NCI-H2227 (cell line): ENCODE measurements at regions not wholly inside any gene's neighbourhood (a gene's known extent, or its start where the extent isn't known, plus 50 kb on each side); places are given as distances from the start of the nearest gene placed in this dataset.
A peak's percentile ranks its signal among the peaks of the same experiment; 100 is the strongest.
"Not testable (repeated sequence)": the region's sequence is repeated elsewhere in the genome, so short reads cannot be mapped to it uniquely, and the experiment has no call there.

ENCODE experiments used
- DNase-seq: peaks from one replicate; lab custom pipeline; 2025; ENCODE audit not compliant: unreplicated experiment; lab: John Stamatoyannopoulos, UW

DNA sequence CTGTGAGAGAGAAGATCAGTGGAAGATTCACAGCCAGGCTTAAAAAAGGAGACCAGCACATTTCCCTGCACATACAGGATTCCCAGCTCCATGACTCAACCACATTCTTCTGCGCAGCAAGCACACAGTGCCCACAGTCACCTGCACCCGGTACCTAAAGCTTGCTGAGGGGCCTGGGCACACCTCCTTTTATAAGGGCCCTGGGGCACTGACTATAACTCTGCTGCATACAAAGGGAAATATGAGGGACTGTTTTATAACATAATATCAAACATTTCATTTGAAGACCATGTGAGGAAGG is 322.9 kb downstream of the DAD1 start:
- no peak for DNase-seq

DNA sequence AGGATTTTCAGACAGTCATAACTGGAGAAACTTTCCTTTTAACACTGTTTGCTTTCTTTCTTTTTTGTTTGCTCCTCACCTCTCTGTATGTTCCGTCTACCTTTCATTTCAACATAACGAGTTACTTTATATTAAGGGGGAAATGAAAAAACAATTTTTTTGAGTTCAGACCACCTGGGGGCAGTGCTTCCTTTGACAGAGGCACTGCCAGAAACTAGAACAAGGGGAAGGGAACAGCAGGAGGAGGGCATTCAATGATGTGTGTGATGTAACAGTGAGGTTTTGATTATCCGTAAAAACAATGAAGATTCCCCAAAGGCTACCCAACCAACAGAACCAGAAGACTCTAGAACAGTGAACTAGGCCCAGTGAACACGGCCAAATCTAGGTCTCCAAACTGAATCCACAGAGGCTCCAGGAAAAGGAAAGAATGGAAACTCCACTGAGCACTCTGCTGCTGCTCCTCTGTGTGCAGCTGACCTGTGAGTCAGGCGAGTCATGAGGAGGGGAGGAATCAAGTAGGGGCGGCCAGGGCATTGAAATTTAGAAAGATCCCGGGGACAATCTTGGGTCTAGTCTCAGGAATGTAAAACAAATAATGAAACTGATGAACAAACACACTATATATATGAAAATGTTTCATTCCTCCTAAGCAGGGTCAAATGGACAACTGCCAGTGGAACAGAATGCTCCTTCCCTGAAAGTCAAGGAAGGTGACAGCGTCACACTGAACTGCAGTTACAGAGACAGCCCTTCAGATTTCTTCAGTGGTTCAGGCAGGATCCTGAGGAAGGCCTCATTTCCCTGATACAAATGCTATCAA is 323.5 kb downstream of the DAD1 start:
- DNase-seq, result peak; percentile 17

DNA sequence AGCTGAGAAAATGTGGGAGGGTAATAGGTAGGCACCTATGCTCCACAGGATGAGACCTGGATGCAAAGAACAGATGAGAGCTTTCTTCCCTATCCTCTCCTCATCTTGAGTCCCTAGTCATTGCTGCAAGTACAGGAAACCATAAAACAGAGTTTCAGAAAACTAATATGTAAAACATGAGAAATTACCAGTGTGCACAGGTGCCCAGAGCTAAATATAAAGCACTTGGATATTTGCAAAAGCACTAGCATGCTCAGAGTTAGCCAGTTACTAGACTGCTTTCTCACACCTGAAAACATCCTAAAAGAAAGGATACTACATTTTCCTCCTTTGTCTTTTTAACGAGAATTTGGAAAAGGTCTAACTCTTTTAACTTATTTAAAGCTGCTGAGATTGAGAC is 324.3 kb downstream of the DAD1 start:
- no peak for DNase-seq

DNA sequence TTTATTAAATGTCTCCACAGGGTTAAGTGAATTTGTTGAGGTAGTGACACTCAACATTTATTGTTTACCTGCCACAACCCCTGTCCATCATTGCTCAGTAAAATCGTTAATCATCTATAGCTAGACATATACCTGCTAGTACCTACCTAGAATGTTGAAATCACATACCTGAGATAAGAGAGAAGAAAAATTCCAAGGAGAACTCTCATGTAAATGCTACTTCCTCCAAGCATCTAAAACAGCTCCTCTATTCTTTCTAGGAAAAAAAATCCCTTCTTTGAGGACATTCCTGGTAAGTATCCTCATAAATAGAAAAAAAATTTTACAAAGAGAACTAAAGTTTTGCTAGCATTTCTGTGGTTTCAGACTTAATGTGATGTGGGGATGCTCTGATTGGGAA is 325.1 kb downstream of the DAD1 start:
- DNase-seq, result no peak

- no peak for DNase-seq
Measured at GRCh38 chr14:22262881-22263280, 326.1 kb downstream of the DAD1 start.

DNA sequence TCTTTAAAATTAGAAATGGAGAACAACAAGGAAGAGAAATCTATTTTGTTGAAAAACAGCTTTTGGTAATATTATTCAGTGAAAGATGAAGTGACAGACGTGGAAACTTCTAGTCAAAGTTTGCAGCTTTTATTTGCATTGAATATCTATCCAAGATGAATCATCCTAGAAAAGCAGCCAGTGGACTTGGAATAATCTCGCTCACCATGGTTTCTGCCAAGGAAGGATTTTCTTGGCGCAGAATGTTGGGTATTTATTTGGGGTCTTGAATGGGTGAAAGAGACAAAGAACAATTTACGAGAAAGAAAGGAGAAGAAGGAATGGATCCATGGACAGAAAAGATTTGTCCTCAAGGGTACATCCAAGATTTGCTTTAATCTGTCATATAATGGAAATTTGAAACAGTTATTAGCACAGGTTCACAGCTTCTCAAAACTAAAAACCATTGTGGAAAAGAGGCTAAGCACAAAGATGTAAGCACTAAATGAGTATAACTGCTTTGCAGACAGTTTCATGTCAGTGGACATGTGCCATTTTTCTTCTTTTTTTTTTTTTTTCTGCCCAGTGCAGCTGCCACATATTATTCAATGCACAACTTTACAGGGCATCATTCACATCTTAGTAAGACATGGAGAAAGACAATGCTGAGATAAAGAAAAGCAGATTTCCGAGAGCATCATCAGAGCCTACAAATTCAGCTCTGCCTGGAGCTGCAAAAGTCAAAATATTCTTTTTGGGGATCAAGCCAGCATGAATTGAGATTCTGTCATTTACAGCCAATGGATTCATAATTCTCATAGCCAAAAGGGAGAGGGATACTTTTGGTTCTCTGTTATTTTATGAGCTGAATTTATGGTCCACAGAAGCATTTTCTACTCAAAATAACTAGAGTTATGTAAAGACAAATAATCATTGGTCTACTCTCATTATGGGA is 333.7 kb downstream of the DAD1 start:
- no peak for DNase-seq

DNA sequence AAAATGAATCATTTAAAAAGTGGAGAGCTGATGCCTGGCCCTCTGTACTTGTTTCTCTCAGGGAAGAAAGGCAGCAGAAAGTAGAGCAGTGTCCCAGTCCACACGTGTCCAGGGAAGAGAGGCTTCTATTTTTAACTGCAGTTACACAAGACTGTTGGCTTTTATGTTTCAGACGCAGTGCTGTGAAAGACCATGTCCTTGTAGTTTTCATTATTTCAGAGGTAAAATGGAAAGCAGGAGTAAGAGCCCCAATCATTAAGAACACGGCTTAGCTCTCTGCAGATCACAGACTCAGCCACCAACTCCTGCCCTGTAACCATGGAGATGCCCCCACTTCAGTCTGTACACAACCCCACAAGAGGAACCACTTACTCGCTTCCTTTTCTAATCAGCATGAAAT is 336.3 kb downstream of the DAD1 start:
- DNase-seq, result peak; percentile 18

DNA sequence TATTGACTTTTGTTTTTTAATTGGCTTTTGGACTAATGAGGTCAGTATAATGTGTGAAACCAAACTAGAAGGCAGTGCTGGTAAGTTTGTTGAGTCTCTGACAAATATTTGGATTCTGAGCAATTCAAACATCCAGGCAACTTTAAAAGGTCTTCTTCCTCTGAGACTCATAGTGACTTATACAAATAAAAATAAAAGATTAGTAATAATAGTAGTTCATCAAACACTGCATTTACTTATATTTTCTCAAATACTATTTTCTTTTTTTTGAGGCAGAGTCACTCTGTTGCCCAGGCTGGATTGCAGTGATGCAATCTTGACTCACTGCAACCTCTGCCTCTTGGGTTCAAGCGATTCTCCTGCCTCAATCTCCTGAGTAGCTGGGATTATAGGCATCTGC is 337.9 kb downstream of the DAD1 start:
- DNase-seq, result no peak

DNA sequence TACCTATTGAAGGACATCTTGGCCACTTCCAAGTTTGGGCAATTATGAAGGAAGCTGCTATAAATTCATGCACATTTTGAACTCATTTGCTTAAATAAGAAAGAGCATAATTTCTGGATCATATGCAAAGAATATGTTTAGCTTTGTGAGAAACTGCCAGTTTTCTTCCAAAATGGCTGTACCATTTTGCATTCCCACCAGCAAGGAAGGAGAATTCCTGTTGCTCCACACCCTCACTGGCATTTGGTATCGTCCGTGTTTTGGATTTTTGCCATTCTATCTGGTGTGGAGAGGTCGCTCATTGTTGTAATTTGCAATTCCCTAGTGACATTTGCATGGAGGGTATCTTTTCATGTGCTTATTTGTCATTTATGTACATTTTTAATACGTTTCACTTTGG is 339.3 kb downstream of the DAD1 start:
- DNase-seq, result no peak

DNA sequence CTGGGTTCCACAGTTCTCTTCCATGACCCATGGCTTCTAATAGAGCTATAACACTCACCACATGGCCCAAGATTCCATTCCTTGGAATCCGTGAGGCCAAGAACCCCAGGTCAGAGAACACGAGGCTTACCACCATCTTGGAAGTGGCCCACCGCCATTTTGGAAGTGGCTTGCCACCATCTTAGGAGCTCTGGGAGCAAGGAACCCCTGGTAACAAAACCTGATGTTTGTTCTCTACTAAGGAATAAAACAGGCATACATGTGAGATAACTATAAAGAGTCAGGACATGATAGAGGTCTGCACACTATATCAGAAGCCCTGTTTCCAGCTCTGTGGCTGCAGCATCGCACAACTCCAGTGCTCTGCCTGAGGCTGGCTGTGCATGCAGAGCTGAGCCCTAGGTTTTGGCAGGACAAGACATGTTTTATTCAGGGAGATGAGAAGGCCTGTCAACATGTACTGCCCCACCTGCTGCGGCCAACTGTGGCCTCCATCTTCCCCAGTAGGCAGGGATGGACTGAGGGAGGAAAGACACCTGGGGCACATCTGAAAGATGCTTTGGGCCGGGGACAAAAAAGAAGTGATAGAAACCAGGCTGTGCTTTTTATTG is 344.9 kb downstream of the DAD1 start:
- DNase-seq, result no peak

DNA sequence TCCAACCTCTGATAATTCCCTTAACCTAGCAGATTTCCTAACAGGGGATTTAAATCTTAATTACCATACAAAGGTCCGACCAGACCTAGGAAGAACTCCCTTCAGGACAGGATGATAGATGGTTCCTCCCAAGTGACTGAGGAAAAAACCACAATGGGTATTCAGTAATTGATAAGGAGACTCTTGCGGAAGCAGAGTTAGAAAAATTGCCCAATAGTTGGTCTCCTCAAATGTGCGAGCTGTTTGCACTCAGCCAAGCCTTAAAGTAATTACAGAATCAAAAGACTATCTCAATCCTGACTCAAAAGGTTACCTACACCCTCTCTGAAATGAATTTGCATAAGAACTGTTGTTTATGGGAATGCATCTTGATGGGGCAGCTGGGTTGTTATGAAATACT is 350.7 kb downstream of the DAD1 start:
- DNase-seq, result not testable (repeated sequence)

DNA sequence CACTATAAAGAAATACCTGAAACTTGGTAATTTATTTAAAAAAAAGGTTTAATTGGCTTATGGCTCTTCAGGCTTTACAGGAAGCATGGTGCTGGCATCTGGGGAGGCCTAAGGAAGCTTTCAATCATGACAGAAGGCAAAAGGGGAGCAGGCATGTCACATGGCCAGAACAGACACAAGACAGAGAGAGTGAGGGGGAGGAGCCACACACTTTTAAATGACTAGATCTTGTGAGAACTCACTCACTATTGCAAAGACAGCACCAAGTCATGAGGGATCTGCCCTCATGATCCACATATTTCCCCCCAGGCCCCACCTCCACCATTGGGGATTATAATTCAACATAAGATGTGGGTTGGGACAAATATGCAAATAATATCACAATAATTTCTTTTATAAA is 355.6 kb downstream of the DAD1 start:
- no peak for DNase-seq

GRCh38 chr14:22232933-22233332 is 356.1 kb downstream of the DAD1 start:
- DNase-seq, result no peak

DNA sequence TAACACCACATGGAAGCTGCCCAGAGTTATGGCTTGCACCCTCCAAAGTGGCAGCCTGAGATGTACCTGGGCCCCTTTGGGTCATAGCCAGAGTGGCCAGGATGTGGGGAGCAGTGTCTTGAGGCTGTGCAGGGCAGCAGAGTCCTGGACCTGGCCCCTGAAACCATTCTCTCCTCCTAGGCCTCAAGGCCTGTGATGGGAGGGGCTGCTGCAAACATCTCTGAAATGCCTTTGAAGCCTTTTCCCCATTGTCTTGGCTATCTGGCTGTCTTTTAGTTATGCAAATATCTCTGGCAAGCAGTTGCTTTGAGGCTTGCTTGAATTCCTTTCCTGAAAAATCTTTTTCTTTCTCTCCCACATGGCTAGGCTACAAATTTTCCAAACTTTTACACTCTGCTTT is 356.5 kb downstream of the DAD1 start:
- no peak for DNase-seq

- no peak for DNase-seq
Measured at GRCh38 chr14:22231018-22231417, 358.0 kb downstream of the DAD1 start.

GRCh38 chr14:22230517-22230916 is 358.5 kb downstream of the DAD1 start:
- DNase-seq, result no peak

- DNase-seq, result no peak
Measured at GRCh38 chr14:22227084-22227483, 361.9 kb downstream of the DAD1 start.

DNA sequence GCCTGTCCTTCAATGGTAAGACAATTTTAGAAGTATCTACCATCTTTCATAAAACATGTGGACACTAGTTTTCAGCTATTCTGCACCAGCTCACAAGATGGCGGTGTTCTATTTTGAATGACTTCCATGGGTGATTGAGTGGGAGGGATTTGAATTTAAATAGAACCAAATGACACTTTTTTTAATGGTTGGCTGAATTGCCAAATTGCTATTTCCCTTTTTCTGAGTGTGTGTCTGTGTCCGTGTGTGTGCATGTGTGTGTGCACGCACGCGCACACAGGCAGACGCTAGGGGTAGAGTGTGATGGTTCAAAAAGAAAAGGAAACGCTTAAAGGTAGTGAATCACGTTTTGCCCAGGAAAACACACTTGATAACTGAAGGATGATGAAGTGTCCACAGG is 362.6 kb downstream of the DAD1 start:
- DNase-seq, result no peak

DNA sequence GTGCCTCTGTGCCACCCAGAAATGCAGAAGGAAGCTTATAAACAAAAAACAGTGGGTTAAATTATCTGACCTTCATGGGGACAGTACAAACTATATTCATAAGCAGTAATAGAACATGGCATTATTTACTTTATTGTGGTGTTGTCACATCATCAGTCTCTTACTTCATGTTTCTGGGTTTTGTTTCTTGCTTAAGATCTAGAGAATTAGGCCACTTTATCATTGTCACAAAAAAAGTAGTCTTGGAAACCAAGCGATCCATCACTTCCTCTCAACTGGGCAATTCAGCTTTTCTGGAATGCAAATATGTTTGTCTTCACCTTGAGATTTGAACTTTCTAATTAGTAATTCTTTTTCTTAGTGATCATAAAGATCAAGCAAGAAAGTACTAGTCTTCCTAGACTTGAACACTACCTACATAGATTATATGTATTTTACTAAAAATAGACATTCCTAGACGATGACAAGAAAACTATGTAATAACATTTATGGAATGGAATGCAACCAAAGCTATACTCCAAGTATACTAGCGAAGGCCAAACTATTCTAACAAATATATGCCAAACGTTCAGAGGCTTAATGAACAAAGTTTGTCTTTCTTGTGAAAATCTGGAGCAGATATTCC is 363.4 kb downstream of the DAD1 start:
- no peak for DNase-seq

DNA sequence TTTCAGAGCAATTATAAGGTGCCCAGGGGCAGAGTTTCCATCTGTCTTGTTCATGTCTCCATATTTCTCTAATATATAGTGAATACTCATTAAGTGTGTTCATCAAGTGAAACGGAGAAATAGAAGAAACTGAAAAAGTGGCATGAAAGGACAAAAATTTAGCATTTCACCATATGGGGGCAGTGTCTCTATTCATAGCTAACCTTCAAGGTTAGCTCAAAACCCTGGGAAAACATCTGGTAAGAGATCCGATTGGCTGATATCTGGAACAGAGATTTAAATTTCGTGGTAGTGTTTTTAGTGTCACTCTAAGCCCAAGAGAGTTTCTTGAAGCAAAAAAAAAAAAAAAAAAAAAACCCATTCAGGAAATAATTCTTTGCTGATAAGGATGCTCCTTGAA is 367.5 kb downstream of the DAD1 start:
- peak; percentile 8 for DNase-seq

GRCh38 chr14:22220427-22220826 is 368.6 kb downstream of the DAD1 start:
- DNase-seq, result no peak

DNA sequence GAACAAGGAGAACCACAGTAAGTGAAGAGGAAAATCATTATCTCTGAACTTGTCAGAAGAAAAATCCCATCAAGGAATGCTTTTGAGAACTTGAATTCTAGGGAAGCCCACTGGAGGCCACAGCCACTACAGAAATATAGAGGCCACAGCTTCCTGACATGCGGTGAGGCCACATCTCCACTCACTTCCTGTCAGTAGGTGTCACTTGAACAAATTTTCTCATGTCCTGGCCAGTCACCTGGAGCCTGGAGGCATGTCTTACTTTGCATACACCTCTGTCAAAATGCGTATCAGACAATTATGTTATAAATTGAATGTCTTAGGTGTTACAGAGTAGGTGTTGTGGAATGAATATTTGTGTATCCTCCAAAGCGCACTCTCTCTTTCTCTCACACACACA is 370.3 kb downstream of the DAD1 start:
- no peak for DNase-seq
